ENCODE measurements at regions not wholly inside any gene's neighbourhood (a gene's known extent, or its start where the extent isn't known, plus 50 kb on each side); places are given as distances from the start of the nearest gene placed in this dataset.

DNA sequence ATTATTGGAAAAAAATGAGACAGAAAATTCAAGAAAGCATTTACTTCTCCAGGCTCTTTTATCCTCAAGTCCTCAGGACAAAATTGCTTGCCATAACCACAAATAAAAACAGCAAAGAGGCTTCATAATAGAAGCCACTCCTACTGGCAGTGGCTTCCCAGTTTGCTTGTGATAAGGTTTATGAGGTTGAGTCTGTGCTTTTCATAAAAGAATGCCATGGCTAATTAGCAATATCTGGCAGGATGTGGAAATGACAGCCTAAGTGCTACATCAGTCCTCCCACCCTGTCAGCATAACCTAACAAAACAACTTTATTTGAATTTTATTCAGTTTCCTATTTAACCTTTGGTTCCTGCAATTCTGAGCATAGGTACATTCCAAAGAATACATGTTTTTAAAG is 80.9 kb upstream of the HTR1E start:
- H3K79me1 ChIP-seq (ENCODE audit: insufficient read depth, low read depth, low read length, poor library complexity, severe bottlenecking), result no peaks in the 10 kb centered on the region
- H4K8ac ChIP-seq (replicated peaks; ENCODE audit: insufficient read length, low read depth, low read length), result no peak overlapping the region
- H2BK20ac ChIP-seq (ENCODE audit: low read depth, low read length, poor library complexity, severe bottlenecking), result no peak overlapping the region
- no peak overlapping the region for H2BK15ac ChIP-seq (ENCODE audit: low read depth, low read length)
- no peak overlapping the region for H4K5ac ChIP-seq (ENCODE audit: insufficient read length, low read depth, low read length)
- no peak overlapping the region for H3K56ac ChIP-seq (ENCODE audit: insufficient read length, low read depth, low read length)
- H2AK5ac ChIP-seq (ENCODE audit: insufficient read length, low read length), result no peak overlapping the region
- Mint-ChIP-seq H3K27ac (no peak overlapping the region), H3K36me3 (ENCODE audit: insufficient read depth in 1 of 3, low read depth in 3 of 3) (no peaks in the 10 kb centered on the region), H3K4me3 (no peak overlapping the region), H3K9me3 (no peaks in the 10 kb centered on the region), H3K4me1 (no peaks in the 10 kb centered on the region), H3K27me3 (ENCODE audit: low read depth) (no peaks in the 10 kb centered on the region)
- no peaks in the 10 kb centered on the region; the same call in 1 of the 2 replicates for H3K27me3 ChIP-seq (ENCODE audit: insufficient read depth, low read length)
- no peak overlapping the region for H3T11ph ChIP-seq (ENCODE audit: low read length)
- H2BK5ac ChIP-seq (ENCODE audit: insufficient read length, low read length), result no peak overlapping the region
- no peaks in the 10 kb centered on the region for H3K9me3 ChIP-seq (ENCODE audit: control insufficient read depth, low read depth, low read length)
- H2BK12ac ChIP-seq (ENCODE audit: insufficient read length, low read depth, low read length), result no peak overlapping the region
- no peak overlapping the region for H3K4ac ChIP-seq (ENCODE audit: low read depth, low read length)
- DNase-seq, result no peak
- H3K14ac ChIP-seq (ENCODE audit: insufficient read depth, low read length), result no peak overlapping the region
- H2AFZ ChIP-seq (ENCODE audit: low read length), result no peak overlapping the region
- H3K23ac ChIP-seq (ENCODE audit: insufficient read length, low read depth, low read length), result no peak overlapping the region
- H3K27ac ChIP-seq (ENCODE audit: insufficient read length, low read depth, low read length), result no peak overlapping the region
- no peaks in the 10 kb centered on the region; the same call in 1 of the 2 replicates for H3K4me1 ChIP-seq (ENCODE audit: insufficient read depth, low read length)
- no peak overlapping the region for H2BK120ac ChIP-seq (ENCODE audit: low read depth, low read length, poor library complexity, severe bottlenecking)
- H3K18ac ChIP-seq (ENCODE audit: insufficient read length, low read depth, low read length), result no peak overlapping the region
- no peak overlapping the region for H3K4me2 ChIP-seq (ENCODE audit: insufficient read depth, insufficient read length, low read length)
- H3K9ac ChIP-seq (ENCODE audit: extremely low read depth, insufficient read length, low read length), result no peak overlapping the region
- H4K20me1 ChIP-seq (ENCODE audit: control insufficient read depth, insufficient read depth, insufficient read length), result no peaks in the 10 kb centered on the region
- H3K79me2 ChIP-seq (ENCODE audit: insufficient read depth, low read length), result no peaks in the 10 kb centered on the region
- TF ChIP-seq, protein P1, sequence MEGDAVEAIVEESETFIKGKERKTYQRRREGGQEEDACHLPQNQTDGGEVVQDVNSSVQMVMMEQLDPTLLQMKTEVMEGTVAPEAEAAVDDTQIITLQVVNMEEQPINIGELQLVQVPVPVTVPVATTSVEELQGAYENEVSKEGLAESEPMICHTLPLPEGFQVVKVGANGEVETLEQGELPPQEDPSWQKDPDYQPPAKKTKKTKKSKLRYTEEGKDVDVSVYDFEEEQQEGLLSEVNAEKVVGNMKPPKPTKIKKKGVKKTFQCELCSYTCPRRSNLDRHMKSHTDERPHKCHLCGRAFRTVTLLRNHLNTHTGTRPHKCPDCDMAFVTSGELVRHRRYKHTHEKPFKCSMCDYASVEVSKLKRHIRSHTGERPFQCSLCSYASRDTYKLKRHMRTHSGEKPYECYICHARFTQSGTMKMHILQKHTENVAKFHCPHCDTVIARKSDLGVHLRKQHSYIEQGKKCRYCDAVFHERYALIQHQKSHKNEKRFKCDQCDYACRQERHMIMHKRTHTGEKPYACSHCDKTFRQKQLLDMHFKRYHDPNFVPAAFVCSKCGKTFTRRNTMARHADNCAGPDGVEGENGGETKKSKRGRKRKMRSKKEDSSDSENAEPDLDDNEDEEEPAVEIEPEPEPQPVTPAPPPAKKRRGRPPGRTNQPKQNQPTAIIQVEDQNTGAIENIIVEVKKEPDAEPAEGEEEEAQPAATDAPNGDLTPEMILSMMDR (conservative IDR thresholded peaks at IDR 0.05), result no peak
- H4K91ac ChIP-seq (ENCODE audit: insufficient read length, low read depth, low read length), result no peak overlapping the region
- no peaks in the 10 kb centered on the region for H3K23me2 ChIP-seq (ENCODE audit: insufficient read length, low read depth, low read length, poor library complexity, severe bottlenecking)
